ENCODE measurements at regions not wholly inside any gene's neighbourhood (a gene's known extent, or its start where the extent isn't known, plus 50 kb on each side); places are given as distances from the start of the nearest gene placed in this dataset.

GRCh38 chr6:1554141-1554475 is 55.6 kb upstream of the FOXC1 start:
- no peak for DNase-seq

GRCh38 chr6:1554476-1555310 is 55.0 kb upstream of the FOXC1 start:
- DNase-seq: peak; percentile 58

- DNase-seq: no peak
These were observed 51.3 kb upstream of the FOXC1 start for GRCh38 chr6:1558388-1558787.
